NCI-H460 (cell line): ENCODE measurements at regions not wholly inside any gene's neighbourhood (a gene's known extent, or its start where the extent isn't known, plus 50 kb on each side); places are given as distances from the start of the nearest gene placed in this dataset.

Experiments used
- DNase-seq: peaks from one replicate; pipeline ENCODE4 v3.0.0-alpha.2; 2016; ENCODE audit warnings: low read depth; ENCODE audit errors: extremely low read depth

- DNase-seq: no peak
Measured at GRCh38 chr7:36002900-36003299, 150.2 kb upstream of the EEPD1 start.

DNA sequence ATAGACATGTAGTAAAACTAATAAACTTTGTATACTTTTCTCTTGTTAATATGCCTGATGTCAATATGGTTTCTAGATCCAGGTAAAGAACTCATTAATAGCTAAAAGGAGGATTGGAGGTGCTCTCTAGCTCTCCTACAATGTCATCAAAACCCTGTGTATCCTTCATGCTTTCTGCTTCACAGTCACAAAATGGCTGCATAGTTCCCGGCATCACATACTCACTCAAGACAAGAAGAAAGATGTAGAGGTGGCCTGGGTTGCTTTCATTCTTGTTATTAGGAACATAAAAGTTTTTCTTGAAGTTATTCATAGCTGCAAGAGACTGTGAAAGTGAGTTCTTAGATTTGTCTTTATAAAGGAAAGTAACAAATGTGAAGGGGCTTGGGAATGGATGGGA, 149.7 kb upstream of the EEPD1 start:
- no peak for DNase-seq

DNA sequence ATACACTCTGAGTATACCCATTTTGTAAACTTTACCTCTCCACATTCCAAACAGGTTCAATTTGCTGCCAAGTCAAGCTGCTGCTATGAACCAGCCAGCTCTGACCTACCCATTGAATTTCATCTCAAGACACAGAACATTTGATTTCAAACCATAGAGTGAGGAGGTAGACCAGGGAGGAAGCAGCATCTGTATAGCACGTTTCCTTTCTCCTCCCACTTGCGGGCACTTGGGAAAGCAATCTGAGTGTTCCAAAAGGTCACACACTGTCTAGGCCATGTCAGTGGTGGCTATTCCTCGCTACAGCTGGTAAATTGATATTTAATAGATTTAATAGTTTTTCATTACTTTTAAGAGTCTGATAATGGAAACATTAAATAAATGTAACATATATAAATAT, 147.8 kb upstream of the EEPD1 start:
- no peak for DNase-seq

GRCh38 chr7:36005876-36006275, 147.2 kb upstream of the EEPD1 start:
- no peak for DNase-seq

DNA sequence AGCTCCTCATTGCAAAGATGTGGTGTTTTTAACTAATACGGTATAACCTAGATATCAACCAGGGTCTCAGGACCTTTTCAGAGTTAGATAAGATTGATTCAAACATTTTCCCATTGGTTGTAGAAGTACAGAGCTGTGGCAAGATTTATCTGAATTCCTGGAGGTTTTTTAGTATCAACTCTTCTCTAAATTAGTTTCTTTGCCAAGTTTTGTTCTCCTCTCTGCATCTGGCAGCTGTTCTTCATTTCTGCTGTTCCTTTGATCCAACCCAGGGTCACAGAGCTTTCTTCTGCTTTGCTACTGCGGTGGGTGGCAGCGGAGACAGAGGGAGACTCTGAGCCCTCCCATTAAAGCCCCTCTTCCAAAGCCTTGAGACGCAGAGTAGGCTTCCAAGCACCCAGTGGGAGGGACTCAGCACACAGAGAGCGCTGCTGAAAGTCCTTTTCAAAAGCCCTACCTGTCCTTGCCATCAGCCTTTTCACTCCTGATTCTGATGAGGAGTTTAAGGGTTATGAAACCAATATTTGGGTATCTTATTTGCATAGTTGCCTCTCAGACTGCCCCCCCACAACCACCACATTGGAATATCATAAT, 146.3 kb upstream of the EEPD1 start:
- DNase-seq: no peak

- no peak for DNase-seq
Measured at GRCh38 chr7:36010656-36011587, 142.1 kb upstream of the EEPD1 start.

DNA sequence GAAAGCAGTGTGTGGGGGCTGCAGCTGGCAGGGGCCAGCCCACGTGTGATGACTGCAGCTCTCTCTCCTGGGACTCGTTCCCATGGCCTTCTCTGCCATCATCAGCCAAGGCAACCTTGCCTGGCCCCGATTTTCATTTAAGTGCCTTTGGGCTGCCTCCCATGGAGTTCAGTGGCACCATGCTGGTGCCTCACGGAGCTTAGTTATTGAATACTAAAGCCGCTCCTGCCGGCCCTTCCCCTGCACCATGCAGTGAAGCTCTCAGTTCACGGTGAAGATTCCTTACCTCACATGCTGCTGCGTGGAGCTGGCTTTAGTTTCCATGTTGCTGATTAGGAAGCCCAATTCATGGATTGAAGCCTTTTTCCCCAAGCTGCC, 141.5 kb upstream of the EEPD1 start:
- no peak for DNase-seq

- no peak for DNase-seq
Measured at GRCh38 chr7:36013246-36014014, 139.6 kb upstream of the EEPD1 start.

DNA sequence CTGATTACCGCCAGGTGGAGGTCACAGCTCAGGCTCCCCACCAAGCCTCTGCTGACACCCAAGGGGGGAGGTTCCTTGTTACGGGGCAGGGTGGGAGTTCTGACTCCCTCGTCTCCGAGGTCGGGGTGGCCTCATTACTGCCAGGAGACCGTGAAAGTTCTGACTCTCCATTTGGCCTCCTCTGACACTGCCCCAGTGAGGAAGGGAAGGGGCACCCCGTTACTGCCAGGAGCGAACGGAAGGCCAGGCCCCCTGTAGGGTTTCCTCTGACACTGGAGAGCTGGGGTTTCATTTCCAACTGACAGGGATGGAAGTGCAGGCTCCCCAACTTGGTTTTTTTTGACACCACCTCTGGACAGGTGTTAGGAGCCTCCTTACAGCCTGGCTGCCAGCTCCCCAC, 138.1 kb upstream of the EEPD1 start:
- no peak for DNase-seq

- no peak for DNase-seq
Measured at GRCh38 chr7:36015733-36016132, 137.3 kb upstream of the EEPD1 start.

DNA sequence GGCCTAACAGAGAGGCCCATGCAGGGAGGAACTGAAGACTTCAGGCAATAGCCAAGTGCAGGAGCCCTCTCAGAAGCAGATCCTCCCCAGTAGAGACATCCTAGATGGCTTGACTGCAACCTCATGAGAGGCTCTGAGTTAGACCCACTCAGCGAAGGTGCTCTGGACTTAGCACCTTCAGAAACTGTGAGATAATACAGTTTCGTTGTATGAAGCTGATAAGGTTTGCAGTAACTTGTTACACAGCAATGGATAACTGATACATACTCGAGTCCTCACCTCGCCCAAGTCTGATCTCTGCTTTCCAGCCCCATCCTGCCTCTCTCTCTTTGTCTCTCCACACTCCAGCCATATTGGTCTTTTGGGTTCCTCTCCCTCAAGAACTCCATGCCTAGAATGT, 136.4 kb upstream of the EEPD1 start:
- no peak for DNase-seq

GRCh38 chr7:36017111-36017510, 135.9 kb upstream of the EEPD1 start:
- no peak for DNase-seq

DNA sequence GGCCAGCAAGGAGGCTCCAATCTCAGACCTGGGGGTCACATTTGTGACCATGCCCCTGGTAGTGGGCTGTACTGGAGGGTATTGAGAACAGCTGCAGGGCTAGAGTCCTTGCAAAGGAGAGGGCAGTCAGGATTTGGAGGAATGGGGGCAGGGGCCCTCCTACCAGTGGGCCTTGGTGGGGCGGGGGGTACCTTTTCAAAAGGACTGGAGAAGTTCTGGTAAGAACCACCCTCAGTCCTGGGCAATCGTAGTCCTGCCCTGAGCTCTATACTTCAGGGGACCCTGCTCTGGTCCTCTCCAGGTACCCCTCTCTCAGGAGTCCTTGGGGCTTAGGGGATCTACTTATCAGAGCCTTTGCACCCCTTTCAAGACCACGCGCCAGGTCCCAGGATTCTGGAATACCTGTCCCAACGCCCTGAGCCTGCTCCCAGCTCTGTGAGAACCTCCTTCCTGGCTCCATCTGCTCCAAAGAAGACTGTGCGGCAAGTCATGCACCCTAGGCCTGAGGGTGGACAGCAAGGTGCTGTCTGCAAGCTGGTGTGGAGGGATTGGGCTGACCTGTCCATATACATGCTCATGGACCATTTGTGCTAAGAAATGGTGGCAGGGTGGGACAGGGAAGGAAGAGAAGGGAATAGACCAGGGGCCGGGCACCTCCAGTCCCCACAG, 134.1 kb upstream of the EEPD1 start:
- DNase-seq: no peak

DNA sequence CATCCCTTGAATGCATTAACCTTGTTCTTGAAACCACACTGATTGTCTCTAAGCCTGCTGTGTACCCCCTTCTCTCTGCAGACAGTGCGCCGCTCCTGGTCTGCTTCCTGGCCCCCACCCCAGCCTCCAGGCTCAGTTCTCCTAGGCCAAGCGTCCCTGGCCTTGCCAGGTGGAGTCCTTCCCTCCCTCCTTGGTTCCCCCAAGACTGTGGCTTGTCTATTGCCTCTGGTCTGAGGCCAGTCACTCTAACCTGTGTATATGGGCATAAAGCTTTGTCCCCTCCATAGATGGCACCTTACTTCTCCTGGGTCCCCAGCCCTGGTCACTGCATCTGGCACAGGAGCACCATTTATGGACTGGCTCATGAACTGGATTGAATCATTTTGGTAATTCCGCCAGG, 133.5 kb upstream of the EEPD1 start:
- no peak for DNase-seq

- no peak for DNase-seq
Measured at GRCh38 chr7:36019980-36020379, 133.1 kb upstream of the EEPD1 start.

DNA sequence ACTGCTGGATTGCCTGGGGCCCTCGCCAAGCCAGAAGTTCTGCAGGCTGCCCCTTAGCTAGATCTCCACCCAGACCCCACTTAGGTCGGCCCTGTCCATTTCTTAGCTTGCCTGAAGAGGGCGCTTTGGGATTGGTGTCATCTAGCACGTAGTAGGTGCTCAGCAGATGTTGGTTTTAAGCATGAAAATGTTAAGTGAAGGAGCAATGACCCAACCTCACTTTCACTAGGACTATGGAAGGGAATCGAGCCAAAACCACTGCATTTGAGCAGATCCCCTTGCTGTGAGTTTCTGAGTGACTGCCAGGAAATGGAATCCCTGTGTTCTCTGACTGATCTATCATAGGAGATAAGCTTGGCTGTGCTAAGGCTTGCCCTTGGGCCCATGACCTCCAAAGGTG, 131.7 kb upstream of the EEPD1 start:
- DNase-seq: no peak

DNA sequence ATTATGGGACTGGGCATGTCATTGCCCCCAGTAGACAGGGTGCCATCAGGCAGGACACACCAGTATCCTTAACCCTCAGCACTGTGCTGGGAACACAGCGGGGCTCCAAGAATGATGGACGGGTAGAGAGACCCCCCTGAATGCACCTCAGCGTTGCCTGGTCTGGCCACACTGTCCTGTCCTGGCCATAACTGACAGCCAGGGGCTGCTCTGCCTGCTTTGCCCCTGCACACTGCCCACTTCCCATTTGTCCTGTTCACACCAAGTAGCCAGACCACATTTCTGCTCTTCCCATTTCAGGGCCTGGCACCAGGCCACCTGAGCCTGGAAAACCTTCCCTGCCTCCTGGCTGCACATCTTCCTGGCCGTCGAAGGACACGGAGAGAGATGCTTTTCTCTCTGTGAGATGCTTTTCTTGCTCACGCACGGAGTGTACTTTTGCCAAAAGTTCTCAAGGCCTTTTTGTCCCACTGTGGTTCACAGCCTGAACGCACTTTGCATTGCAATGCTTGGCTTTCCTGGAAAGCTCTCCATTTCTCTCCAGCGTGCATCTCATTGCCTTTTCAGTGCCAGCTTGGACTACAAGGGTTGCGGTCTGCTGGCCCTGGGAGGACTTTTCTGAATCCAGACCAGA, 131.0 kb upstream of the EEPD1 start:
- DNase-seq: no peak

GRCh38 chr7:36023033-36023560, 130.0 kb upstream of the EEPD1 start:
- DNase-seq: no peak

- DNase-seq: no peak
Measured at GRCh38 chr7:36025190-36025589, 127.9 kb upstream of the EEPD1 start.

- no peak for DNase-seq
Measured at GRCh38 chr7:36029311-36029710, 123.7 kb upstream of the EEPD1 start.
